Erythroblast (primary cell): ENCODE measurements at regions not wholly inside any gene's neighbourhood (a gene's known extent, or its start where the extent isn't known, plus 50 kb on each side); places are given as distances from the start of the nearest gene placed in this dataset.

Experiments used
- GATA1 ChIP-seq: IDR thresholded peaks from 2 replicates; pipeline ENCODE4 v1.6.1; 2011; ENCODE audit warnings: low read depth, mild to moderate bottlenecking, control low read depth, low read length, moderate library complexity
- POLR2A ChIP-seq: IDR thresholded peaks from 2 replicates; pipeline ENCODE4 v1.6.1; 2011; ENCODE audit warnings: mild to moderate bottlenecking, low read length

GRCh38 chr6:40880906-40881305, 158.1 kb downstream of the UNC5CL start:
- TF ChIP-seq GATA1 (no peak), POLR2A (no peak)
